NCI-H345 treated with DMSO at 0.1 percent for 48 hours (cell line): ENCODE measurements at regions not wholly inside any gene's neighbourhood (a gene's known extent, or its start where the extent isn't known, plus 50 kb on each side); places are given as distances from the start of the nearest gene placed in this dataset.

Experiments used
- DNase-seq: peaks from one replicate; lab custom pipeline; 2025; ENCODE audit not compliant: unreplicated experiment; lab: John Stamatoyannopoulos, UW

DNA sequence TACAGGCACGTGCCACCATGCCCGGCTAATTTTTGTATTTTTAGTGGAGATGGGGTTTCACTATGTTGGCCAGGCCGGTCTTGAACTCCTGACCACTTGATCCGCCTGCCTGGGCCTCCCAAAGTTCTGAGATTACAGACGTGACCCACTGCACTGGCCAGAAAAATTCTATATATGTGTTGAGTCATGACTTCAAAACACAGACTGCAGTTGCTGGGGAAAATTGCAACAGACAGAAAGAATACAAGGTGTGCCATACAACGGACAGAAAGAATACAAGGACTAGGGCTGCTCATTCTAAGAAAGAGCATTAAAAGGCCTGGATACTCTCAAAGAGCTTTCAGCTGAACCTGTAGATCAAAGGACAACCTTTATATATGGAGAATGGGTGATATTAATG is 109.6 kb upstream of the ACSL4 start:
- no peak for DNase-seq

DNA sequence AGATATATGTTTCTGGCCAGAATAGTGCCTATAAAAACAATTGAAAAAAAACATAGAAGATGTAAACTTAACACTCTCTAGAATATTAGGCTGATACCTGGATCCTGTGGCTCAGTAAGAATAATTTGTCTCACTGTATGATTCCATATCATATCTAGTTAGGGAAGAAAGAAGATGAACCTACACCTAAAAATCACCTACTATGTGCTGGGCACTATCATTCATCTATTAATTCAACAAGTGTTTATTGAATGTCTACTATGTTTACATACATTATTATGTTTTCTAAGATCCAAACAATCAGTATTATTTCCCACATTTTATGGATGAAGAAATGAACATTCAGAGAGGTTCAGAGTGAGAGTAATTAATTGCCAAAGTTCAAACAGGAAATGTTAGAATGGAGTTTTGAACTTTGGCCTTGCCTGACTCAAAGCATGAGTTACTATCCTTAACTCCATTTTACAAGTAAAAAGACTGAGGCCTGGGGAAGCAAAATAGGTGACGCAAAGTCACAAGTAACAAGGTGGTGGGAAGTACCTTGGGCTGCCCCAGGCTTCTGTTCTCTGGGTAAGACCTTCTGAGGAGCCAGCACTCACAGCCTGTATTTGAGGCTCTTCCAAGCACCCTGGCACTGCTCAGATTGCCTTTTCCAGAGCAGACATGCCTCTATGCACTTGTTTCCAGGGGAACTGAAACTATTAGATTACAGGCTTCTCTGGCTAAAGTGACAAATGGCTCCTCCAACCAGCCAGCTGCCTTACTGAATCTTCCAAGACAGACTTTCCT is 111.1 kb upstream of the ACSL4 start:
- no peak for DNase-seq

DNA sequence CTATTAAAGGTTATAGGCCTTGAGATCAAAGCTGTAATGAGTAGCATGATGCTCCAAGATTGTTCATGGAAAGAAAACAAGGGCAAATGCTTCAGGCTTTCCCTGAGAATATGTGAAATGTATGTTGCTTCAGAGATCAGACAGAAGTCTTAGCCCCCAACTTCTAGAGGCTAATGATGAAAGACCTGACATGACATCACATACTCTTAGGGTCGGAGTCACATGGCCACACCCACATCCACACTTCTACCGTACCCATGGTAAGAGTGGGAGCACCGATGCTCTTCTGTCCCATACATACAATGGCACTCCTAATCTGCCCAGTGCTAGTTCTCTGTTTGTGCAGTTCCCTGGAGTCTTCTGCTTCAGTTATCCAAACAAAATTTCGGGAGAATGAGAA is 111.9 kb upstream of the ACSL4 start:
- DNase-seq = no peak

GRCh38 chrX:109845996-109846395 is 112.9 kb upstream of the ACSL4 start:
- no peak for DNase-seq

GRCh38 chrX:109847257-109848187 is 114.5 kb upstream of the ACSL4 start:
- no peak for DNase-seq

DNA sequence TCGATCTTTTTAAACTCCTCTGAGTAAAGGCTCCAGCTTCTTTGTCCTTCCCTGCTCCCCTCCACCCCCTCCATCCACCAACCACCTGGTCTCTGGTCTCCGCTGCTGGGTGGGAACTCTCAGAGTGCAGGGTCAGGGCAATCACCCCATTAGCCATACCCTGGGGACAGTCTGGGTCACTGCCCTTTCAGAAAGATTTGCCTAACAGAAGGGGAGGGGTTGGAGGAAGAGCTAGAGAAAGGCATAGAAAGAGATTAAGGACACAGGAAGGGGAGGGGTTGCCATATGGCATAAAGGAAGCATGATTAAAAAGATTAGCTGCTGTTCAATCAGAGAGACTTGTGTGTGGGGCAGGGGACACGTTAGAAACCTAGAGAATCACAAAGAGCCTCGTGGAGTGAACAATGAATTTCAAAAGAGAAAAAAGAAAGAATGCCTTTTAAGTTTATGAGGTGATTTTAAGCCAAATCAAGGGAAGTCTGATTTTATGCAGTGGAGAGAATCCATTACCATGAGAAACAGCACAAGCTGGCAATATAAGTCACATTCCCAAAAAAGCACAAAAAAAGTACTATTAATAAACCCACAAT is 115.5 kb upstream of the ACSL4 start:
- no peak for DNase-seq

DNA sequence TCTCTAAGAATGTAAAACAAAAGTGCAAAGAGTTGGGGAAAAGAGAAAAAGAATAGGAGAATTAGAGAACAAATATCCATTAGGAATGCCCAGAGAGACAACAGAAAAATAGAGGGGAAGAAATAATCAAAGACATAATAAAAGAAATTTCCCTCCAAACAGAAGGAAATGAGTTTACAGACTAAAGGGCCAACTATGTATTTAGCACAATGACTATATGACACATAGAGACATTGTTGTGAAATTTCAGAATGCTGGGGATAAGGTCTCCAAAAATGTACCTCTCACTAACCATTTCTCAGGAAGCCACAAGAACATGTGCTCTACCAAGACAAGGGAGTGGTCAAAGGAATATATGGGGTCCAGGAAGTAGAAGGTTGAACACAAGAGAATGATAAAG is 121.0 kb upstream of the ACSL4 start:
- DNase-seq = no peak

GRCh38 chrX:109855501-109855900 is 122.4 kb upstream of the ACSL4 start:
- no peak for DNase-seq

DNA sequence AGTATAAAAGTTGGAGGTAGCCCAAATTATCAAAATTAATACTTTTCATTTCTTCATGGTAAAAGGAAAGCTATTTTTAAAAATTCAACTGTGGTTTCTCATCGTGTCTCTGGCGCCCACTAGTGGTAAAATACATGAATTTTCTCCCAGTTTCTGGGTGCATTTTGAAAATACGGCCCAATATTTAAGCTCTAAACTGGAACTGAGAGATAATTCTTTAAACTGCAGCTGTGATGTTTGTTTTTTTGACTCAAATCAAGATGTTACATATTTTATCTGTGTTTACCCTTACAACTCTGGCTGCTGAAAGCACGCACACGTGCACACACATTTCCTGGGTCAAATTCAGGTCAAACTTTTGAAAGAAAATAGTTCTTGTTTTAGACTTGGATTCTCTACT is 123.9 kb upstream of the ACSL4 start:
- no peak for DNase-seq

DNA sequence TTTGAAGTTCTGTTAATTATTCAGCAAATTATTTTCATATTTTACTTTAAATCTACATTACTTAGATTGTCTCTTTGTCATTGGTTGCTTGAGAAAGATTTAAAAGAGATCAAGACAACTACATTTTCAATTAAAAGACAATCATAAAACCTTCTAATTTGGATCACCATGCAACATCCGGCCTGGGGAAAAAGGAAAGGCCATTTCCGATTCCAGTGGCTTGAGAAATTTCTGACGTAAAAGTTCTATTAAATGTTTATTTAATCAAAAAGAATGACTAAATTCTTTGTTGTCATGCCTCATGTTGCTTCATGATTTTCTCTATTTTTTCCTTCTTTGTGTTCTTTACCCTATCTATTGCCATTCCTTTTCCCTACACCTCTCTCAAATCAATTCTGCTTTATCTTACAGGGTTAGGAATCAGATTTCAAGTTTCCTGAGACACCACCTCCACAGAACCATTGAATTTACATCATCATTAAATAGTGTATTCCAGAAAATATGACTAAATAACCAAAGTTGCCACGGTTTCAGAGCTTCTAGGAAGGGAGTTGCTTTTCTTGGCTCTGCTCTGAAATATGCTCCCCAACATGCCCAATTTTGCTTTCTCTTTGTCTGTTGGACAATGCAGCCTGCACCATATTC is 124.6 kb upstream of the ACSL4 start:
- no peak for DNase-seq

DNA sequence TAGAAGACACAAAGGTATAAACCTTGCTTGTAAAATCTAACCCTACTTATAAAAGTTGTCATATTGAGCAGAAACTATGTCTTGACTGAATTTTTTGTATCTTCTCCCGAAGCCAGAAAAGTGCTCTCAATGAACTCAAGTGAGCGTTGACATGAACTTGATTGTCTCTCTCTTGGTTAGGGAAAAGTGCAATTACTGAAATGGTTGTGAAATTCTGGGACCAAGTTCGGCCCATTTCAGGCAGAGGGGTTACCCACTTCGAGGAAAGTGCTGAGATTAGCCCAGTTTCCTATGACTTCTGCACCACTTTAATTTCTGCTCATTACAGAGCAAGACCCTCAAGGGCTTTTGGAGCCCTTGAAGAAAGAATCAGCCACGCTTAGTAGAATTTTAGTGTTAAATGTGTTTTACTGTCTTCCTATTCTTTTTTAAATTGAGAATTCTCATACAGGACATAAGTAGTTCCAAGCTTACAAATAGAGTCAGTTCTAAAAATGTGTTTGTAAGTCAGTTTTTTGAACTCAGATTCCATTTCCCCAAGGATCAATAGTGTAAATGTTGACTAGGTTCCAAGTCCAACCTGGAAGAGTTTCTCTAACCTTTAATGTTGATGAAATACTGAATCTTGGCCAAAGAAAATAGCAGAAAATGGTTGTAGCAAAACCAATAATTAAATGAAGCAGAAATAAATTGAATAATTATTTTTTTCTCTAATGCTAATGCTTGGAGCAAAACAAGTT is 125.7 kb upstream of the ACSL4 start:
- DNase-seq = no peak

DNA sequence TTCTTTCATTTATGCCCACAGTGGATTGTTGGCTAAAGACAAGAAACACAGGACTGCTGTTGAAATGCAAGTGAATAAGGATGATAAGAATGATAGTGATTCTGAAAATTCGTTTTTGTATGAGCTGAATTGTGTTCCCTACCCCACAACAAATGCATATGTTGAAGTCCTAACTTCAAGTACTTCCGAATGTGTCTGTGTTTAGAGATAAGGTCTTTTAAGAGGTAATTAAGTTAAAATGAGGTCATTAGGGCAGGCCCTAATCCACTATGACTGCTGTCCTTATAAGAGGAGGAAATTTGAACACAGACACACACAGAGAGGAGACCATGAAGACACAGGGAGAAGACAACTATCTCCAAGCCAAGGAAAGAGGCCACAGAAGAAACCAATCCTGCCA is 126.6 kb upstream of the ACSL4 start:
- no peak for DNase-seq

GRCh38 chrX:109862433-109862832 is 129.4 kb upstream of the ACSL4 start:
- DNase-seq = no peak

- no peak for DNase-seq
Measured at GRCh38 chrX:109863811-109864210, 130.8 kb upstream of the ACSL4 start.

- DNase-seq = no peak
Measured at GRCh38 chrX:109871121-109871888, 131.6 kb upstream of the TMEM164 start.

DNA sequence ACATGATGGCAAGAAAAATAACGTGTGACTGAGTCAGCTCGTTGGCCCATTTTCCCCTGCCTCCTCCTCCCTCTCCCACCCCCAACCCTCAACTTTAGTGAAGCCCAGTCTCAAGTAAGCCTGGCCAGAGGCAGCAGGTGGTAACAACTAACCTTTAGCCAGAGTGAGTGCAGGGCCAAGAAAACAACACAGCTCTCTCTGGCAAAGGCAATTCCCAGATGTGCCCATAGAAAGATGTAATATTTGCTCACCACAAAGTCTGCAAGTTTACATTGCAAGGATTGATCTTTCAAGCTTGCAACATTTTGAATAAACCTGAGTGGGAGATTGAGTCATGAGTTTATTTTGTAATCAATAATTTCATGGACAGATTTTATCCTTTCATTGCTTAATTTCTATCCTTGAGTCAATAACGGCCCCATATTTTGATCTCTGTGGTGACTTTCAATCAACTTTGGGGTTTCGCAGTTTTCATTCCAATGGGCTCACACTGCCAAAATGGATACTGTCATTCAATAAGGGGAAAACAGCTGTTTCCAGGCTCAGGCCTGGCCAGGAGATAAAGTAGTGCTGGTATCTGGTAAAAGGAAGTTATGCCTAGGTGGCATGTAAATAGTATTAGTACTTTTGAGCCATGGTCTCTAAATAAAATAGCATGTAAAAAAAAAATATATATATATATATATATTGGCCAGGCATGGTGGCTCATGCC is 130.7 kb upstream of the TMEM164 start:
- DNase-seq = no peak

DNA sequence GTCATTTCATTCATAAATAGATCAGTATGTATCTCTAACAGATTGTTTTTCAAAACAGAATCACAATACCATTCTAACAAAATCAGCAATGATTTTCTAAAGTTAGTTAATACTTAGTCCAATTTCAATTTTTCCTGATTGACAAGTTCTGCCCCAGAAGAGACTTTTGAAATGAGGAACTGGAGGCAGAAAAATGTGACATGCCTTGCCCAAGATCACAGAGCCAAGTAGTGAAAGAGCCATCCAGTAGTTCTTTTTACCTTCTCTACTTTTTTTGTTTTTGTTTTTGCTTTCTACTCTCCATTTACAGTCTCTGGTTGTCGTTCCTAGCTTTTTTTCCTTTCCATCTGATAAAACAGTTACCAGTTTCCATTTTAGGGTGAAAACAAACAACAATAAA is 129.3 kb upstream of the TMEM164 start:
- no peak for DNase-seq

- DNase-seq = no peak
Measured at GRCh38 chrX:109873983-109874382, 128.9 kb upstream of the TMEM164 start.

- no peak for DNase-seq
Measured at GRCh38 chrX:109874548-109874947, 128.4 kb upstream of the TMEM164 start.
